ENCODE measurements at regions not wholly inside any gene's neighbourhood (a gene's known extent, or its start where the extent isn't known, plus 50 kb on each side); places are given as distances from the start of the nearest gene placed in this dataset.
"Not testable (repeated sequence)": the region's sequence is repeated elsewhere in the genome, so short reads cannot be mapped to it uniquely, and the experiment has no call there.

DNA sequence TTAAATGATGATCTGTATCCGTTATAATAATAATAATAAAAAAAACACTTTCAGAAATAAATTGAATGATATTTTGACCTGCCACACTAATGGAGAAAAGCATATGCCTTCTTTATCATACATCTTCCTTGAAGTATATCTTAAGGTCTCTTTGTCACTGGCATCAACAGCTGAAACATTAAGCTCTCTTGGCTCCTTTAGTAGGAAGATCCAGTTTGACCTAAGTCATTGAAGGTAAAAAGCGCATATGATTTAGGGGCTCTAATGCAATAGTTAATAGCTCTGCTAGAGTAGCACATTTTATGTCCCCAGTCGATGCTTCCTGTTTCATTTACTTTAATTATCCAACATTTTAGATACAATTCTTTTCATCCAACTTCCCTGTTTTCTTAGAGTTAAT lies 1010.8 kb downstream of the STPG2 start:
- DNase-seq, result no peak

DNA sequence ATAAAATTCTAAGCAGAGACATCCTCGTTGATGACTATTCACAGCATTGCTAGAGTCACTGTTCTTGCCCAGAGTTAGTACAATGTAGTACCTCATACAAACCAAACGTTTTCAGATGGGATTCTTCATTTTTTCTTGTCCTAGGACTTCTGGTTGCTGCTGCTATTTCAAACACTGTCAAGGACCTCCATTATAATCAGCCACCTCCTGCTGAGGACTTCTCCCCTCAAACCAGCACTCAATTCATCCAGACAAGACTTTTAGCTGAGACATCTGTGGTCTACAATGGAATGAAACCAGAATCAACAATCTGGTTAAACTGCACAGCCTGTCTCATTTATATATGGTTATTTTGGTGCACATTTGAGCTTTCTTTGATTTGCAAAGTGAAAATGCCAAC lies 1008.8 kb downstream of the STPG2 start:
- no peak for DNase-seq

DNA sequence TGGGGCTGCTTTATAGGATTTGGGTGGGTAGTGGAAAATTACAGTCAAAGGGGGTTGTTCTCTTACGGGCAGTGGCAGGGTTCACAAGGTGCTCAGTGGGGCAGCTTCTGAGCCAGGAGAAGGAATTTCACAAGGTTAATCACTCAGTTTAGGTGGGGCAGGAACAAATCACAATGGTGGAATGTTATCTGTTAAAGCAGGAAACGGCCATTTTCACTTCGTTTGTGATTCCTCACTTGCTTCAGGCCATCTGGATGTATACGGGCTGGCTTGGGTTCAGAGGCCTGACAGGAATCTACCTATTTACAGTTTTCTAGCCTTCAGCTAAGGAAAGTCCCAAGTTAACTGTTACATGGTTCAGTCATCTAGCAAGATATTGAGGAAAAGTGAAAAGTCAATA lies 1003.5 kb downstream of the STPG2 start:
- DNase-seq, result no peak

DNA sequence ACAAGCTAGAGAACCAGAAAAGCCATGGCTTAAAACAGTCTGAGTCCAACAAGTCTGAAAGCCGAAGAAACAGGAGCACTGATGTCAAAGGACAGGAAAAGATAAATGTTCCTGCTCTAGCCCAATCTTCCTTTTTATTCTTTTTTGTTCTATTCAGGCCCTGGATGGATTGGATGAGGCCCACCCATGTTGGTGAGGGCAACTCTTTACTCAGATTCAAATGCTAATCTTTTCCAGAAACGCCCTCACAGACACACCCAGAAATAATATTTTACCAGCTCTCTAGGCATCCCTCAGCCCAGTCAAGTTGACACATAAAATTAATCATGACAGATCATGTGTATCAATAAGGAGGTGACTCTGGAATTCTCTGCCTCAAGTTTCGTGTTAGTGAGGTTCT lies 1002.7 kb downstream of the STPG2 start:
- DNase-seq, result no peak

DNA sequence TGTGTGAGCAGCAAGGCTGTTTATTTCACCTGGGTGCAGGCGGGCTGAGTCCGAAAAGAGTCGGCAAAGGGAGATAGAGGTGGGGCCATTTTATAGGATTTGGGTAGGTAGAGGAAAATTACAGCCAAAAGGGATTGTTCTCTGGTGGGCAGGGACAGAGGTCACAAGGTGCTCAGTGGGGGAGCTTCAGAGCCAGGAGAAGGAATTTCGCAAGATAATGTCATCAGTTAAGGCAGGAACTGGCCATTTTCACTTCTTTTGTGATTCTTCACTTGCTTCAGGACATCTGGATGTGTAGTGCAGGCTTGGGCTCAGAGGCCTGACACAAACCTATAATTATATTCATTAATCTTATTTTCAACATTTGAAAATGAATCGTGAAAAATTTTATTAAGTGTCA lies 1001.9 kb downstream of the STPG2 start:
- DNase-seq, result not testable (repeated sequence)

DNA sequence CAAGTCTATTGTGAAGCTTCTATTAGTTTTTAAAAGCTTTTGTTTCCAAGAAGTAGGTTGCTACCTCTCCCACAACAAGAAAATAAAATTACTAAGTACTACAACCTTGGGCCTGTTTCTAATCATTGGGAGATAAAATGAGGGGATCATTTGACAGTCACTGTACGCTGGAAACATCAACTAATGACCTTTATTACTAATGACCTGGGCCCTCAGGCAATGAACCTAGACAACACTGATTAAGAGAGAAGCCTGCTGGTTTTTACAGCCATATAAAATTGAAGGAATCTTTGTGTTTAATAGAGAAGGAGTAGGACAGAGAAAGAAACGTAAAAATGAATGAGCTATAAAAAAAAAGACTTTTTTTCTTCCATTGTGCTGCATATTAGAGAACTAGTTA lies 1000.9 kb downstream of the STPG2 start:
- no peak for DNase-seq

DNA sequence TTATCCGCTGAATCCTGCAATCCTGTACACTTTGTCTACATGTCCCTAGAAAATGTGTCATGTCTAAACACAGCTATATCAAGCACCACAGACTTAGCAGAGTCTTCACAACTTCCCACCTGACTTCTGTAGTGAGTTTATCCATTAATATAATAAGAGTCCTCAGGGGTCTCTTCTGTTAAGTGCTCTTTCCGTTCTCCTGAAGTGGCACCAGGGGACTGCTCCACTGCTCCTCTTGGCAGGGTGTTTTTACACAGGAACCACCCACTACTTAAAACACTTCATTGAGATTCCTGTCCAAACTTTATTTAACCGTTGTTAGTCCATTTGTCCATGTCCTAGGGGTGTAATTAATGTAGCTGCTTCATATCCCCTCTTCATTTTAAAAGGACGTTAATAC lies 1000.4 kb downstream of the STPG2 start:
- no peak for DNase-seq

DNA sequence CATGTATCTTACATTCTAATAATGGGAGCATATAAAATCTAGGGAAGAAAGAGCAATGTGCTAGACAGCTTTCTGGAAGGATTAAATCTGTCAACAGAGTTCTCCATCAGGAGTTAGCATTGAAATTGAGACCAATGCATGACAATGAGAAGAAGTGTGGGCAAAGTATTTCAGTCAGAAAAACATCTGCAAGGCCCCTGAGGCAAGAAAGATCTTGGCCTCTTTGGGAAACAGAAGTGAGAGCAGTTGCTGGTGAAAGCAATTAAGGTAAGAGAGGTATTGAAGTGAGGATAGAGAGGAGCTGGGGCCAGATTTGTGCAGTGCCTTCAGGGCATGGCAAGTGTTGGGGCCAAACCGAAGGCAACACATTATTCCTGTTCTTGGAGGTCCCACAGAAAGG lies 999.1 kb downstream of the STPG2 start:
- DNase-seq, result no peak

DNA sequence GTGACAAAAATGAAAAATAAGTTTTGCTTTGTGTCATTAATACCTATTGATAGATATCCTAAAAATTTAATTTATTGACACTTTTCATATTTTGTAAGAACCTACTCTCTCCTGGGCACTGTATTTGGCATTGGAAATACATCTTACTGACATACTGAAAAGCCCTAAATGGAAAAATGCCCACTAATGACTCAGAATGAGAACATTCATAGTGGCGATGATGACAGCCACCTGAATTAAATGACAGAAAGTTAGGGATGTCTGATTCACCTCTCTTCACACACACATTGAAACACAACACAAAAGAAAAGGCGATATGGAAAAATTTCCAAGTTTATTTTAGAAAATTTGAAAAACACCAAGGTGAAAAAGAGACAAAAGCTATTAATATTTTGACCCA lies 992.3 kb downstream of the STPG2 start:
- DNase-seq, result no peak

DNA sequence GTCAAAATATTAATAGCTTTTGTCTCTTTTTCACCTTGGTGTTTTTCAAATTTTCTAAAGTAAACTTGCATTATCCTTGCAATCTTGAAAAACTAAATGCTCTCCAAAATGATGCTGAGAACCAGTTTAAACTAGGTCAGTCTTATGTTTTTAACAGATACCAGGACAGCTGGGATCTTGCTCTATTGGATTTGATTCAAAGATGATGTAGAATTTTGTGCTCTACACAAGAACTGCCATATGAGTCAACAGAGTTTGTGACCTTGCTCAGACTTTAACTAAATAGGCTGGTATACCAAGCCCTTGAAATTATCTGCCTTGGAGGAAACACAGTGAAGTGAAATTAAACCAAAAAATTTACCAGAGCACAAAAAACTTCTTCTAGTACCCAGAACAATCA lies 991.1 kb downstream of the STPG2 start:
- DNase-seq, result no peak

DNA sequence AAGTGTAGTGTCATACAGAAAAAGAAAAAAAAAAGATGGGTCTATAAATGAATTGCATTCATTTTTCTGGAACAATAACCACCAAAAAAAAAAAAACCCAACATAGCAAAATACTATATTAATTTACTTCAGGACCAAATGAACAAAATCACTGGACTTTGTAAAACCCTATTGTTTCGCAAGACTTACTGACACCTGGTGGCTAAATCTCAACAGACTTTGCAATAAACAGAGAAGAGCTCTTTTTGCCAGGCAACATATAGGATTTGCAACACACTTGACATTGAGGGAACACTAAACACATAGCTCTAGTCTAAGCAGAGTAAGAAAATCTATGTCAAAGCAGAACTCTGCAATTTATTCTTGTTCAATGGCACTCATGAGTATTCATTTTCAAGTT lies 990.2 kb downstream of the STPG2 start:
- DNase-seq, result peak; percentile 0

DNA sequence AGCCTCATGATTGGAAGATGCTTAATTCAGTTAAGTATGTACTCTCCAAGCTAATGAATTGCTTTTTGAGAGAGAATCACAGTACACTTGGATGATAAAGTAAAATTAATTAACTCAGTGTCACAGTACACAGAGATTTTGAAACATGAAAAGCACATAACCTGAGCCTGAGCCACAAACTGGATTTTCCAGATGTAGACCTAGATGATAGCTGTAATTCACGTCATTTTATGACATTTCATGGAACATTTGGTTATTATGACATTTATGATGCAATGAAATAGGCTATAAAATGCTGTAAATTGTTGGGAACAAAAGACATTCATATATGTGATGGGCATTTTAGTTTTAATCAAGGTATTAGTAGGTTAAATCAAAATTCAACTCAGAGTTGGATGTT lies 983.7 kb downstream of the STPG2 start:
- DNase-seq, result no peak

DNA sequence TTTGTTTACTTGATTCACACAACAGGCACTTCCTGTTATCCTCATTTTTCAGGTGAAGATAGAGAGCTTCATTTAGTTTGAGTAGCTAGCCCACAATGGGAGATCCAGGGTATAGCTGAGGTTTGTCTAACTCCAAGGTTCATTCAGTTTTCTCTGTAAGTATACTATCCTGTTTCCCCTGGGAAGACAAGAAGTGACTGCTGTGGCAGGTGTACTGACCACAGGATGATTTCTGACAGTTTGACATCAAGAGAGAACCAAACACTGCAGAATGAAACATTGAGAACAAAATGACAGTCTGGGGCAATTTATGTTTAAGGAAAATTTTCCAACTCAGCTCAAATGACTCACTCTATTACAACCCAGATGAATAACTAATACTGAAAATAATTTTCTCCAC lies 958.0 kb downstream of the STPG2 start:
- no peak for DNase-seq

DNA sequence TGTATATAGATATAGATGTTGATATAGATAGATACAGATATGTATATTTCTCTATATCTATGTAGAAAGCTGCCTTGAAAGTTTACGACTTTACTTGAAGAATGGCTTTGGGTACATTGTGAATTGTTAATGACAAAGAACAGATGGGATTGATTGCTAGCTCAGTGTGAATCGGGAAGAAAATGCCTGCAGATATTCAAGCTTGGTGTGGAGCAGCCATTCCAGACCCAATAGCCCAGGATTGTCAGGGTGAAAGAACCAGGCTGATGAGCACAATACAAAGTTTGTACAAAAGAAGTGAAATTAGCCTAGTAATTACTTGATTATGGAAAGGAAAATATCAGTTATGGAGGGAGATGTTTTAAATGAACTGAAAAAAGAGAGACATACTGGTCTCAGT lies 946.2 kb downstream of the STPG2 start:
- DNase-seq, result no peak

DNA sequence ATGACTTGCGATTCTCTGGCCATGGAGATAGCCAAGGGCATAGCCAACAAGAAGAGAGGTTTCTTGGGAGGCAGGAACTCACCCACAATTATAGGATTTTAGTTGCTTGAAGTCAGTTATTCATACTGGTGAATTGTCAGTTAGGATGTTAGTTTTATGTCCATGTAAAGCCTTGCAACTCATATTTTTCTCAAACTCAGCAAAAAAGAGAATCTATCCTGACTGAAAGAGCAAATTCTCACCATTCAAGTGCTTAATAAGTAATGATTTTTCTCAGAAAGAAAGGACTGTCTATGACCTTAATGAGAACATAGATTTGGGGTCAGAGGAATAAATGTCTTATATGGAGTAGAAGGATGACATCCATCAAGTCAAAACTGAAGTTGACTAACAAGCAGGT lies 934.5 kb downstream of the STPG2 start:
- DNase-seq, result no peak

DNA sequence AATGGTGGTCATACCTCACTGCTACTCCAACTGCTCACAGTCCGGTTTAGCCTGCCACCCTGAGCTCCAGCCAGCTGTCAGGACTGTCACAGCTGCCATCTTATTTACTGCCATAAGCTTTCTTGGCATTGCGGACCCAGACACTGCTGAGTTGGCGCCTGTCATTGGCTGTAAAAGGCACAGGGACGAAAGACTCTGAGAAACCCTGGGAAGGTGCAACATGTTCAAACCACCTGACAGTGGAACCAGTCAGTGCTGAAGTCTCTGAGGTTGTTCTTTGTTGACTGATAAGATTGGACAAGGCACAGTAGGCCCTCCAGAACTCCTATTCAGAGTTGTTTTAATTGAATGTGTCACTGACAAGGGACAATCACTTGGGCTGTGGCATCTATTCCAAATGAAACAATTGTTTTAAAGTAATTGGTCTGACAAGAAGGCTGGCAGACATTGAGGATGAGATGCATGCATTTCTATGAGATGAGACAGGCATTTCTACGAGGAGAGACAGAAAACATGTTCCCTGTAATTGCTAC lies 927.8 kb downstream of the STPG2 start:
- DNase-seq, result no peak

DNA sequence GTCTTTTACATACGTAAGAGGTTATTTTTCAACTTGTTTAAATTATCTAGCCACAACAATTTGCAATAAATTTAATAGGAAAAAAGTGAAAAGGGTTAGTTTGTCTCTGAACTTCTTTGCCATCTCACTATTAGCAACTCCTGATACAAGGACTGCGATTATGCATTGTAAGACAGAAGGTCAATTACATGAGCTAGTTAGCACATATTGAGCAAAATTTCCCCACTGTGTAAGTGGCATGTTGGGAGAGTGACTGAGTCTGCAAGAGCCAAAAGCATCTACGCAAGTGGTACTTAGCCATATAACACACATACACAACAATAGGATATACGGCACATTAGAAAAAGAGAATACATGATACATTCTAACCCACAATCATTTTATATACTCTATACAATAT lies 927.2 kb downstream of the STPG2 start:
- no peak for DNase-seq

DNA sequence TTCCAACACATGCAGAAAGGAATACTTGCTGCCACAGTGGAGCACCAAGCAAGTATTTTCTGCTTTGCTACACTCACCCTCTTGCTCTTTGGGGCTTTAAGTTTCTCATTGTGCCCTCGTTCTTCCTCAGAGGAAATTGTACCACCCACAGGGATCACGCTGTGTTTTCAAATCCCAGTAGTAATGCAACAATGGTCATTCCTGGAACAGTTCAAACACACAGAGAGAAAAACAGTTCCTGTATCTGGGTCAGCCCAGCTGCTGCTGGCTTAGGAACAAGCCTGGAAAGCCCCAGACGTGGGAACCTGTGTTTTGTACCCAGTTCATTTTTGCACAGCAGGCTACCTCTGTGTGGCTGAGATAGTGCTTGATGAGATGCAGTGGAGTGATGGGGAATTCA lies 907.8 kb downstream of the STPG2 start:
- DNase-seq, result no peak

DNA sequence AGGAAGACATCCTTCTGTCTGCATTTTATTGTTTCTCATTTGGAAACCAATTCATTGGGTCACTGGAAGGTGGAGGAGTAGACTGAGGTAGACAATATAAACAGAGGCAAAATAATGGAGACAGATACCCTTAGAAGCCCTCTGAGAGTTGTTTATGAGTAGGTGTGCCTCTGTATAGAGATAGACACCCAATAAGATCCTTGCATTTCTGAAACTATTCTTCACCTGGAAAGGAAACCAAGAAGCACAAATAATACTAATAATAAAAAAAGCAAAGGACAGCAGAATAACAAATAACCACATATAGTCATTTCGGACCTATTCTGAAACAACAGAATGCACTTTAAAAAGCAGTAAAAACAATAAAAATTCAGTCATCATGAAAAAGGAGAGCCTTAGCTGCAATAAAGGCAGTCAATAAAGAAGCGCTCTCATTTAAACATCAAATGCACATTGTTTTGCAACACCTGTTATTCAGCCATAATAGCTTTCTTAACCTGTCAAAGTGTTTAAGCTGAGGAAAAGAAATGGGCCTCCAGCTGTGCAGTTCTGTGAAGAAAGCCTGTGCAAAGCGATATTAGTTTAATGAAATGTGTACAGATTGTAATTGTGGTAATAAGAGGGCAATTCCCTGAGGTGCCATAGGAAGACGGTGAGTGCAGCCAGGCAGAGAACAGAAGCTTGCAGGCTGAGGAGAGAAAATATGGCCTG lies 904.2 kb downstream of the STPG2 start:
- DNase-seq, result no peak

DNA sequence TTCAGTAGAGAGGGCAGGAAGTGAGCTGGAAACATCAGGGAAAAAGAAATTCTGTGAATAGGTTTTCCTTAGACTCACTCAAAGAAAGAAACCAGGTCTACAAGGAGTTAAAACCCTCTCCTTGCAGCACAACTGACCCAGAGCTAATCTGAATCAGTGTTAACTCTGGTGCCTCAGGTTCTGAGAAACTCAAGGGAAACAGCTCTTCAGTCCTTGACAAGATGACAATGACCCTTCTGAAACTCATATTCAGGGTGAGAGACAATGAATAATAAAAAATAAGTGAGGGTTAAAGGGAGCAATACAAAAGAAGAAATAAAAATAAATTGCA lies 903.6 kb downstream of the STPG2 start:
- no peak for DNase-seq

DNA sequence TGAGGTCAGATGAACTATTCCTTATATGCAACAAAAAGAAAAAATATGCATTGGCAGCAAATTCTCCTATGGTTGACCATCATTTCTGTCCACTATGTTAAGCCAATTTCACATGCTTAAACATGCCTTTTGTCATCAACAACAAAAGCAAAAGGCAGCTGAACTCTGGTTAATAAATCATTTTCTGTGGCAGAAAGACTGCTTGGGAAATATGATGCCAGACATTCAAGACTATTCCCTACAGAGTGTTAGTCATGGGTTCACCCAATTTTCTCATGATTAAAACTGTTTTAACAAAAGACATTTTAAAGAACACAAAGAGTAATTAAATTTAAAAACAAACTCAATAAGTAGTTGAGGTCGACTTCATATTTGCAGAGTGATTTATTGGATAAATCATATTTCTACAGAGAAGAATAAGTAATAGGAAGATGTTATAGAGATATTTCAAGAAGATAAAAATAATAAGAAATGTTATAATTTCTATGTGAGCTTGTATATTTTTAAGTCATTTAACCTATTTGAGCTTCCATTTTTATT lies 890.6 kb downstream of the STPG2 start:
- no peak for DNase-seq

DNA sequence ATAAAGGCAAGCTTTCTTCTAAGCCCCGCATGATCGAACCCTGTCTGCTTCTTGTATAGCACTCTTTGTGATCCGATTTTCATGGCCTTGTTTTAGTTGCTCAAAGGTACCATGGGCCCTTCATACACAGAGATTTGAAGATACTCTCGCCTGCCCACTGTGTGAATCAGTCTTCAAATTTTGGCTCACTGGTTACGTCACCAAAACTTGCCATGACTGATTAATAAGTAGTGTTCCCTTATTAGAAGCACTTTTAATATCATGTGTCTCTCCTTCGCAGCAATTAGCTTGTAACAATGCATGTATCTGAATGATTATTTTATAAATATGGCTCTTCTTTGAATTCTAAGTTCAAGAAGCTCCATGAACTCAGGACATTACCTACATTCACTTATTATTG lies 880.5 kb downstream of the STPG2 start:
- no peak for DNase-seq

DNA sequence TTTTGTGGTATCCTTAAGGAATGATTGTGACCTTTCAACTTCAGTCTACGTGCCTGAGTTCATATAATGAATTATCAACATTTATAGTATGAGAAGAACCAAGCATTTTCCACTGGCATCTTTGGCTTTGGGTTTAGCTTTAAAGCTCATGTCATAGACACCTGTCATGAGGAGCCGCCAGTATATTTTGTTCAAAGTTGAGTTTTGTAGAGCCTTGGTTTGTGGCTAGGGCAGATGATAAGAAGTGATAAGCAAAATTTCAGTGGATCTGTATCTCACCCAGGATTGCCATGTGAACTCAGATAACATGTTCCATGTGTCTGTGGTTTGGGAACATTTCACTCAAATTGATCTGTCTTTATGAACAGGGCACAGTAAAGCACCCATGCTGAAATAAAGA lies 873.2 kb downstream of the STPG2 start:
- no peak for DNase-seq

DNA sequence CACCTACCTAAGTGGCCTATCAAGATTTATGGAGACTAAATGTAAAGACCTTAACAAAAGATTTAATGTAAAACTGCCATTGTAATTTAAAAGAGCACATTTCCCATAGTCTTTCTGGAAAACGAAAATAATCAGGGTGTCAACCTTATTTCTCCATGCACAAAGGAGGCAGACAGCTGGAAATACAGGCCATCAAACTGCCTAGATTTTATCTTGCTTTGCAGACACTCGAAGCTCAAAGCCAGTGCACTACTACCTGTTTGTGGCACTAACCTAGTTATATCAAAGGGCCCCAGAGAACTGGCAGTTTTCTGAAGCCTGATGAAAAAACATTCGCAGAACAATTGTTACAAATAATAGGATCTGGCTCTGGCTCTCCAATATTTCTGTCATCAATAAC lies 863.9 kb downstream of the STPG2 start:
- DNase-seq, result no peak

DNA sequence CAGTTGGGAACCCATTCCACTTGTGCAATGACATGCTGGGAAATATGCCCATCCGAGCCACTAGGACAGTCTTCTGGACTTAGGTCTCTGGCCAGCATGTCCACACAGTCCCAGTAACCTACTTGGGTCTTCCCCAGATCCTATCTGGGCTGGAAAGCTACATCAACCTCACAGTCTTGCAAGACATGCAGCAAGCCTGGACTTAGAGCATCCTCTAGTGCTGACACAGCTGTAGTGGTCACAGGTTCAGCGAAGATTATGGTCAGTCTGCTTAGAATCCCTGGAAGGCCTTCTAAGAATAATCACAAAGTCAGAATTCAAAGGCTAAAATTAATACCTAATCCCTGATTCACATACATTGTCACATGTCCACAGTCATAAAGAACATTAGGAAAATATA lies 842.7 kb downstream of the STPG2 start:
- DNase-seq, result no peak

All from NCI-H1694 treated with DMSO at 0.1 percent for 48 hours (cell line).